Ectodermal cell (in vitro differentiated cells): ENCODE measurements at regions not wholly inside any gene's neighbourhood (a gene's known extent, or its start where the extent isn't known, plus 50 kb on each side); places are given as distances from the start of the nearest gene placed in this dataset.

ENCODE experiments used
- H3K27ac ChIP-seq: 2 replicates; pipeline ENCODE4 v1.7.0; 2013; ENCODE audit warnings: mild to moderate bottlenecking, low read depth, low read length; ENCODE audit not compliant: insufficient read depth, poor library complexity, severe bottlenecking
- H3K27me3 ChIP-seq: 2 replicates; pipeline ENCODE4 v1.7.0; 2013; ENCODE audit warnings: mild to moderate bottlenecking, low read length; ENCODE audit not compliant: insufficient read depth, control insufficient read depth, poor library complexity, severe bottlenecking
- H3K36me3 ChIP-seq: one replicate; pipeline ENCODE4 v1.7.0; 2013; ENCODE audit warnings: low read length; ENCODE audit not compliant: control insufficient read depth, insufficient read depth
- H3K4me1 ChIP-seq: one replicate; pipeline ENCODE4 v1.7.0; 2013; ENCODE audit warnings: low read length; ENCODE audit not compliant: control insufficient read depth, insufficient read depth
- H3K4me3 ChIP-seq: 2 replicates; pipeline ENCODE4 v1.7.0; 2013; ENCODE audit warnings: low read depth, low read length, control low read depth; ENCODE audit not compliant: insufficient read depth
- H3K9me3 ChIP-seq: 2 replicates; pipeline ENCODE4 v1.7.0; 2013; ENCODE audit warnings: mild to moderate bottlenecking, low read length, moderate library complexity; ENCODE audit not compliant: control insufficient read depth
- WGBS, 2 experiments: methylation state at CpG; one replicate each; pipeline ENCODE4 v1.1.7; 2013; ENCODE audit warnings: missing lambda C conversion rate in 2 of 2; 5-methylcytosine and 5-hydroxymethylcytosine counted together

DNA sequence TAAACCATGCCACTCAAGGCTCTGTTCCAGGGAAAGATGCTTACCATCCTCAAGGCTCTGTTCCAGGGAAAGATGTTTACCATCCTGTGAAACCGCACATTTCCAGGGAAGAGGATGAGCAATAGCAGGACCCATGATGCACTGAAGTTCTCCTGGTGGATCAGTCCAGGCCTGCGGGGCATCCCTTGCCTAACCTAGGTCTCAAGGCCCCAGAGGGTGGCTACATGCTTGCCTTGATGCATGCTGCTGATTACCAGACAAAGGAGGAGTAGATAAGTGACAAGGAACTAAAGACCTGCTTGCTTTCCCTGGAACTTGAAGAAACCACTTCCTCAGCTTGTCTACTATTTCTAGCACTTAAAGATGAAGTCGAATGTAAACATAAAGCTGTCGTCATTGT lies 111.0 kb upstream of the LINC00305 start:
- H3K27me3 ChIP-seq = no peaks in the 10 kb centered on the region
- no peaks in the 10 kb centered on the region for H3K36me3 ChIP-seq
- no peaks in the 10 kb centered on the region for H3K9me3 ChIP-seq
- no peak overlapping the region for H3K27ac ChIP-seq
- no peak overlapping the region for H3K4me3 ChIP-seq
- WGBS, 2 experiments = 90 to 96% methylated on average over 4 of the region's 4 CpGs
- H3K4me1 ChIP-seq = no peaks in the 10 kb centered on the region

DNA sequence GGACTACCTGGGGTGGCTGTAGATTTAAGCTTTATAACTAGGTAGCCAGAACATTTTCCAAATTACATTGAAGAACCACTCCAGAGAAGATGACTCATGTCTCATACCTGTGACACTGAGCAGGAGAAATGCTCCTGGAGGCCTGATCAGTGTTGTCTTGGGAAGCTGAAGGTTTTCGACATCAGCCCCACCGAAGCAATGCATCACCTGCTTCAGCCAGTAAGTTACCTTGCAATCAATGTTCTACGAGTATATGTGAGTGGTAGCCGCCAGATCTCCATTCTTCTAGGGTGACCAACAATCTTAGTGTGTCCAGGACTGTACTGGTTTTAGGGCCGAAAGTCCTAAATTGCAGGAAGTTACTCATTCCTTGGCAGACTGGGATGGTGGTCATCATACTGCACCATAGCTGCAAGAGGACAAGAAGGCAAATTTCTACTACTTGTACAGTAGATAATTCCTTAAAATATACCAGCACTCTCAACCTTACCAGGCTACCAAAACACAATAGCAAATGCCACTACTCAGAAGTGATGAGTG lies 109.3 kb upstream of the LINC00305 start:
- H3K9me3 ChIP-seq = no peaks in the 10 kb centered on the region
- 93 to 98% methylated on average over 5 of the region's 5 CpGs for WGBS, 2 experiments
- H3K4me3 ChIP-seq = no peak overlapping the region
- no peaks in the 10 kb centered on the region for H3K36me3 ChIP-seq
- H3K4me1 ChIP-seq = no peaks in the 10 kb centered on the region
- H3K27me3 ChIP-seq = no peaks in the 10 kb centered on the region
- no peak overlapping the region for H3K27ac ChIP-seq

DNA sequence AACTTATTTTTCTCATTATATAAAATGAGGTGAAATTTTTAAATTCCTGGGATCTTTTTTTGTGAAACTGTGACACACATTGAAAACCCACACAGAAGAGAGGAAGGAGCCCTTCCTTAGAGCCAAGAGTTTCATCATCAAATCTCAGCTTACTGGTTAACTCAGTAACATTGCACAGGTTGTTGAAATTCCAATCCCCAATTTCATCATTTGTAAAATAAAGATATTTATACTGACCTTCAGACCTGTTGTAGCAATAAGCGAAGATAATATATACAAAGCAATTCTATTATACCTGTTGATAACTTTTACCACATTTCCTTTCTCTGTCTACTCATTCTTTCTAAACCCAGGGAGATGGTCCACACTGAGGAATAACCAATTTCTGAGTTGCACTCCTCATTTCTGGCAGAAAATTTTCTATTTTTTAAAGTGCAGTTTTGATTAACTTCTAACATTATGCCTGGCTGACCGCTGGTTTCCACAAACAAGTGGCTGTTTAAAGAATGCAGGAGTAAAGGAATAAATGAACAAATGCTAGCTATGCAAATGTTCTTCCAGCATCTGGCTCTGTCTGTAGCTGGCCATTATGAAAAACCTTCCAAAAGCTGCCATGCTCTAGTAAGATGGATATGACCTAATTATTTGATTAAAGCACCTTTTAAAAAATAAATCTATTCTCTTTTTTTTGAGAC lies 105.7 kb upstream of the LINC00305 start:
- H3K27me3 ChIP-seq = no peaks in the 10 kb centered on the region
- WGBS, 2 experiments = 92 to 100% methylated on average over 2 of the region's 2 CpGs
- H3K9me3 ChIP-seq = no peaks in the 10 kb centered on the region
- no peak overlapping the region for H3K4me3 ChIP-seq
- no peaks in the 10 kb centered on the region for H3K36me3 ChIP-seq
- H3K4me1 ChIP-seq = no peaks in the 10 kb centered on the region
- no peak overlapping the region for H3K27ac ChIP-seq

DNA sequence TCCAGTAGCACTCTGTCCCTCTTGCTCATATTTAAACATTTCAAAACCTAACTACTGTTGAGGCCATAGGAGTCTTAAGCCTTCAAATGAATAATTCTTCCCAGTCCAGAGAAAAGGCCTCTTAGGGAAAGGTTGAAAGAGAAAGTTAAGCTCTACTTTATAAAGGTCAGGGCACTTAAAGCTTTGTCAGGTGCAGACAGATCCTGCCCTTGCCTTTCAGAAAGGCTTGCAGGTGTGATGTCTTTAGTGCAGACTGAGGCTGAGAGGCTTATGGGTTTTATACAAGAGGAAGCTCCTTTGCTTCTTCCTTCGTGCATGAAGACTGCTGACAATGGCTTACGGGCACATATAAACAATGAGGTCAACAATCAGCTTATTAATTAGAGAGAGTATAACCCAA lies 105.0 kb upstream of the LINC00305 start:
- no peaks in the 10 kb centered on the region for H3K27me3 ChIP-seq
- H3K36me3 ChIP-seq = no peaks in the 10 kb centered on the region
- no peak overlapping the region for H3K27ac ChIP-seq
- H3K4me1 ChIP-seq = no peaks in the 10 kb centered on the region
- H3K4me3 ChIP-seq = no peak overlapping the region
- no peaks in the 10 kb centered on the region for H3K9me3 ChIP-seq
- 79 to 86% methylated on average over 2 of the region's 2 CpGs for WGBS, 2 experiments

DNA sequence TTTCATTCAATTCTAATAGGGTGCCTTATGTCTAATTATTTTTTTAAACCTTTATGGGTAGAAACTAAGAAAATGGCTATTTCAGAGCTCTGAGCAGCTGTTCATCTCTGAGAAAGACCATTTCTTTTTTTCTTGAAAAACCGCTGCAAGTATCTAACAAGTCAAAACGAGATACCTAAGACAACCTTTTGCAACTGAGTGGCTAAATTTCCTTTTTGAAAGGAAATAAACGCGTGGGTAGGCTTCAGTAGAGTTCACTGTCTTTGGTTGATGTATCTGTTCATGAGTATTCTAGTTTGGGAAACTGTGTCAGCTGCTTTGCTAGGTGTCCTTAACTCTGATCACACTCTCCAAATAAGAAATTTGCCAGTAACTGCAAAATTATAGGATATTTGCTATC lies 104.3 kb upstream of the LINC00305 start:
- Histone ChIP-seq H3K27me3 (no peaks in the 10 kb centered on the region), H3K36me3 (no peaks in the 10 kb centered on the region), H3K27ac (no peak overlapping the region), H3K4me1 (no peaks in the 10 kb centered on the region), H3K9me3 (no peaks in the 10 kb centered on the region), H3K4me3 (no peak overlapping the region)
- 96 to 98% methylated on average over 4 of the region's 4 CpGs for WGBS, 2 experiments

DNA sequence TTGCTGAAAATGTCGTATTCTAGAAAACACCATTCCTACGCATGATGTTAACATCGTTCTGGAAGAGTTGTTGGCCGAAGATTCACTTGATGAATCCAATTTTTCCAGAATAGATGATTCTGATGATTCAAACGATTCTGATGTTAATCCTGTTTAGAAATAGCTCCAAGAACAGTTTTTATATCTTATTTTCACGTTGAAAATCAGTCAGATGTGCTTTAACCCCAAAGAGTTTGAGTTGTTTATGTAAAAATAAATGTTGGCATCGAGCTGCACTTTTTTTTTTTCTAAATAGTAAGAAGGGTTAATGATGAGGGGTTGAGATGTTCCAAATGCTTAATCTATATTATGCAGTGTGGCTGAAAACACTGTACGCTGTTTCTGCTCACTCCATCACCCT lies 99.9 kb upstream of the LINC00305 start:
- WGBS, 2 experiments = 84 to 91% methylated on average over 8 of the region's 8 CpGs
- Histone ChIP-seq H3K27me3 (no peaks in the 10 kb centered on the region), H3K27ac (no peak overlapping the region), H3K4me1 (no peaks in the 10 kb centered on the region), H3K4me3 (no peak overlapping the region), H3K9me3 (no peaks in the 10 kb centered on the region), H3K36me3 (no peaks in the 10 kb centered on the region)

DNA sequence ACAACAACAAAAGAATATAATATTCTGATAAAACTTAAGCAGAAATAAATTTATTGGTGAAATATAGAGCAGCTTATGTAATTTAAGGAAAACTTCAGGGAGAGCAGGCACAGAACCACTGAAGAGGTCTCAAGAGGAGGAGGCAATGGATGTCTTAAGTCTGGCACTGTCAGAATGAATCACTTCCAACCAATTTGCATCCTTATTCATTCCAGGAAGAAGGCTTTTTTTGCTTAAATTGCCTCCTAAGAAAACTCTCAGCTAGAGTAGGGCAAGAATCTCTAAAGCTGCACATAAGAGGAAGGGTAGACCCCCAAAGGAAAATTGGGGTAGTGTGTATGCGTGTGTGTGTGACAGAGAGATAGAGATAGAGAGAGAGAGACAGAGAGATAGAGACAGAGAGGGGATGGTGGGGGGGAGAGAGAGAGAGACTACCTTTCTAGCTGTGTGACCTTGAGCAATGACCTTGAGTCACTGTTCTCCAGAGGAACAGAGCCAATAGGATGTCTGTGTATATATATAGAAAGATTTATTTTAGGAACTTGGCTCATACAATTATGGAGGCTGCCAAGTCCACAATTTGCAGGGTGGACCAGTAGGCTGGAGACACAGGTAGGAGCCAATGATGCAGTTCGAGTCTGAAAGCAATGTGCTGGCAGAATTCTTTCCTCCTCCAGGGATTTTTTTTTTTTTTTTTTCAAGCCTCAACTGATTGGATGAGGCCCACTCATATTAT lies 96.4 kb upstream of the LINC00305 start:
- Histone ChIP-seq H3K9me3 (no peaks in the 10 kb centered on the region), H3K4me3 (no peak overlapping the region), H3K4me1 (no peaks in the 10 kb centered on the region), H3K36me3 (no peaks in the 10 kb centered on the region), H3K27ac (no peak overlapping the region), H3K27me3 (no peaks in the 10 kb centered on the region)
- 94 to 95% methylated on average over 2 of the region's 2 CpGs for WGBS, 2 experiments

DNA sequence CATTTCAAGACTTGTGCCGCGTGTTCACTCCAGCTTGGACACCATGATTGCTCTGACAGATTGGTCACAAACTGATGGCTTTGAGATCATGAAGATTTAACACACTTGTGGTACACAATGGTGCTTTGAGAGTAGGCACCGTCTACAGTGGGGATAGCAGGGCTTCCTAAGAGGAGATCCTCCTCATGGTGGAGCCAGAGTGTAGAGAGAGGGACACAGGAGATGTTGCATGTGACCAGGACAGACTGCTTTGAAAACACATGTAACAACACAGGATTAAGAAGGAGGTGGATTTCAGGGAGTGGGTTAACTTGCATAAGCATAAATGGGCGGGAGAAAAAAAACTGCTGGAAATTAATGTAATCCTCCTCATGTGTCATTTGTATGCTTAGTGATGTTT lies 95.7 kb upstream of the LINC00305 start:
- Histone ChIP-seq H3K4me3 (no peak overlapping the region), H3K27ac (no peak overlapping the region), H3K4me1 (no peaks in the 10 kb centered on the region), H3K27me3 (no peaks in the 10 kb centered on the region), H3K9me3 (no peaks in the 10 kb centered on the region), H3K36me3 (no peaks in the 10 kb centered on the region)
- 88% methylated on average over 4 of the region's 4 CpGs for WGBS, 2 experiments

DNA sequence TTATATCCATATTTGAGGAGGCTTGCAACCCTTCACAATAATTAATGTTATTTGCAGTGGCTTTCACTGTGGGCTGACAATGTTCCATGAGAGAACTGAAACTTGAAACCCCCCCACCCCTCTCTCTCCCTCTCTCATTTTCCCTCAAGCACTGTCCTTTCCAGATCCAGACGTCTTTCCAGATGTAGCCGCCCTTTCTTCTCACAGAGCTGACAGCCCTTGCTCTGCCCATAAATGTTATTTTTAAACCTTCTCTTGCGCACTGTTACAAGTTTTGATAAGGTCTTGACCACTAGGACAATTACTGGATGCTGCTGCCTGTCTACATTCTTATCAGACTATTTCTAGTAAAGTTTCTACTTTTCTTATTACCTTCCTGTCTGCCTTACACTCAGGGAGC lies 91.4 kb upstream of the LINC00305 start:
- Histone ChIP-seq H3K4me1 (peaks cover 3% of the 10 kb centered on the region), H3K27ac (no peak overlapping the region), H3K9me3 (no peaks in the 10 kb centered on the region), H3K4me3 (no peak overlapping the region), H3K27me3 (no peaks in the 10 kb centered on the region), H3K36me3 (no peaks in the 10 kb centered on the region)
- WGBS, 2 experiments = 68 to 69% methylated on average over 3 of the region's 3 CpGs

DNA sequence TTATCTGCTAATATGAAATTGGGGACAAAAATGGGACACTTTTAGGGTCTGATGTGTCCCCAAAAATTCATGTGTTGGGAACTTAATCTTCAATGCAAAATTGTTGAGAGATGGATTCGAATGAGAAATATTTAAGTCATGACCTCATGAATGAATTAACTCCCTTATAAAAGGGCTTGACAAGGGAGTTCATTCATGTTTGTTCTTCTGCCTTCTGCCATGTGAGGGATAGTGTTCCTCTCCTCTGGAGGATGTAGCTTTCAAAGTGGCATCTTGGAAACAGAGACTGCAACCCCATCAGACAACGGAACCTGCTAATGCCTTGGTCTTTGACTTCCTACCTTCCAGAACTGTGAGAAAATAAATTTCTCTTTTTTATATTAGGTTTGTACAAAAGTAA lies 89.2 kb upstream of the LINC00305 start:
- Histone ChIP-seq H3K27me3 (no peaks in the 10 kb centered on the region), H3K36me3 (no peaks in the 10 kb centered on the region), H3K4me1 (peaks cover 3% of the 10 kb centered on the region), H3K27ac (no peak overlapping the region), H3K4me3 (no peak overlapping the region), H3K9me3 (no peaks in the 10 kb centered on the region)
- 78 to 100% methylated on average over 2 of the region's 2 CpGs for WGBS, 2 experiments
